ENCODE measurements at regions not wholly inside any gene's neighbourhood (a gene's known extent, or its start where the extent isn't known, plus 50 kb on each side); places are given as distances from the start of the nearest gene placed in this dataset.

GRCh38 chr18:39184176-39184575, 1618.6 kb upstream of the CELF4 start:
- no peaks in the 10 kb centered on the region for H3K4me1 ChIP-seq (ENCODE audit: insufficient read depth, insufficient read length)
- no peaks in the 10 kb centered on the region for H3K36me3 ChIP-seq (ENCODE audit: insufficient read depth, insufficient read length, low read length)
- H3K9me3 ChIP-seq (ENCODE audit: insufficient read depth, low read length), result no peaks in the 10 kb centered on the region
- no peak for DNase-seq (ENCODE audit: low read depth, low spot score)
- no peak overlapping the region for H3K9ac ChIP-seq (ENCODE audit: insufficient read length, low read depth)
- TF ChIP-seq SUZ12 (IDR thresholded peaks at IDR 0.05; ENCODE audit: extremely low read depth, insufficient read depth, insufficient read length) (no peak), YY1 (IDR thresholded peaks at IDR 0.05; ENCODE audit: insufficient read depth, insufficient read length) (no peak), ZNF274 (IDR thresholded peaks at IDR 0.05; ENCODE audit: low read depth, low read length) (no peak)
- H3K27me3 ChIP-seq (ENCODE audit: insufficient read depth, insufficient read length), result no peaks in the 10 kb centered on the region
- no peak overlapping the region for H3K4me3 ChIP-seq (ENCODE audit: insufficient read length, low read depth)

- Histone ChIP-seq H3K9ac (ENCODE audit: insufficient read length, low read depth) (no peak overlapping the region), H3K9me3 (ENCODE audit: insufficient read depth, low read length) (no peaks in the 10 kb centered on the region), H3K36me3 (ENCODE audit: insufficient read depth, insufficient read length, low read length) (no peaks in the 10 kb centered on the region), H3K4me3 (ENCODE audit: insufficient read length, low read depth) (no peak overlapping the region), H3K4me1 (ENCODE audit: insufficient read depth, insufficient read length) (no peaks in the 10 kb centered on the region), H3K27me3 (ENCODE audit: insufficient read depth, insufficient read length) (no peaks in the 10 kb centered on the region)
- TF ChIP-seq SUZ12 (IDR thresholded peaks at IDR 0.05; ENCODE audit: extremely low read depth, insufficient read depth, insufficient read length) (no peak), ZNF274 (IDR thresholded peaks at IDR 0.05; ENCODE audit: low read depth, low read length) (no peak), YY1 (IDR thresholded peaks at IDR 0.05; ENCODE audit: insufficient read depth, insufficient read length) (no peak)
- no peak for DNase-seq (ENCODE audit: low read depth, low spot score)
Observed at GRCh38 chr18:39178166-39178565, 1612.6 kb upstream of the CELF4 start.

GRCh38 chr18:39172695-39173421, 1607.3 kb upstream of the CELF4 start:
- no peaks in the 10 kb centered on the region for H3K36me3 ChIP-seq (ENCODE audit: insufficient read depth, insufficient read length, low read length)
- no peak for DNase-seq (ENCODE audit: low read depth, low spot score)
- H3K4me3 ChIP-seq (ENCODE audit: insufficient read length, low read depth), result no peak overlapping the region
- no peaks in the 10 kb centered on the region for H3K4me1 ChIP-seq (ENCODE audit: insufficient read depth, insufficient read length)
- TF ChIP-seq YY1 (IDR thresholded peaks at IDR 0.05; ENCODE audit: insufficient read depth, insufficient read length) (no peak), ZNF274 (IDR thresholded peaks at IDR 0.05; ENCODE audit: low read depth, low read length) (no peak), SUZ12 (IDR thresholded peaks at IDR 0.05; ENCODE audit: extremely low read depth, insufficient read depth, insufficient read length) (no peak)
- no peak overlapping the region for H3K9ac ChIP-seq (ENCODE audit: insufficient read length, low read depth)
- H3K27me3 ChIP-seq (ENCODE audit: insufficient read depth, insufficient read length), result no peaks in the 10 kb centered on the region
- no peaks in the 10 kb centered on the region for H3K9me3 ChIP-seq (ENCODE audit: insufficient read depth, low read length)

GRCh38 chr18:39168723-39169122, 1603.1 kb upstream of the CELF4 start:
- Histone ChIP-seq H3K9ac (ENCODE audit: insufficient read length, low read depth) (no peak overlapping the region), H3K36me3 (ENCODE audit: insufficient read depth, insufficient read length, low read length) (no peaks in the 10 kb centered on the region), H3K9me3 (ENCODE audit: insufficient read depth, low read length) (no peaks in the 10 kb centered on the region), H3K27me3 (ENCODE audit: insufficient read depth, insufficient read length) (no peaks in the 10 kb centered on the region), H3K4me3 (ENCODE audit: insufficient read length, low read depth) (no peak overlapping the region), H3K4me1 (ENCODE audit: insufficient read depth, insufficient read length) (no peaks in the 10 kb centered on the region)
- DNase-seq (ENCODE audit: low read depth, low spot score), result no peak
- TF ChIP-seq SUZ12 (IDR thresholded peaks at IDR 0.05; ENCODE audit: extremely low read depth, insufficient read depth, insufficient read length) (no peak), ZNF274 (IDR thresholded peaks at IDR 0.05; ENCODE audit: low read depth, low read length) (no peak), YY1 (IDR thresholded peaks at IDR 0.05; ENCODE audit: insufficient read depth, insufficient read length) (no peak)

- H3K4me3 ChIP-seq (ENCODE audit: insufficient read length, low read depth), result no peak overlapping the region
- no peaks in the 10 kb centered on the region for H3K4me1 ChIP-seq (ENCODE audit: insufficient read depth, insufficient read length)
- H3K36me3 ChIP-seq (ENCODE audit: insufficient read depth, insufficient read length, low read length), result no peaks in the 10 kb centered on the region
- no peak for TF ChIP-seq YY1 (IDR thresholded peaks at IDR 0.05; ENCODE audit: insufficient read depth, insufficient read length)
- TF ChIP-seq SUZ12 (IDR thresholded peaks at IDR 0.05; ENCODE audit: extremely low read depth, insufficient read depth, insufficient read length), result no peak
- TF ChIP-seq ZNF274 (IDR thresholded peaks at IDR 0.05; ENCODE audit: low read depth, low read length), result no peak
- no peak for DNase-seq (ENCODE audit: low read depth, low spot score)
- H3K27me3 ChIP-seq (ENCODE audit: insufficient read depth, insufficient read length), result no peaks in the 10 kb centered on the region
- no peak overlapping the region for H3K9ac ChIP-seq (ENCODE audit: insufficient read length, low read depth)
- H3K9me3 ChIP-seq (ENCODE audit: insufficient read depth, low read length), result no peaks in the 10 kb centered on the region
Observed at GRCh38 chr18:39167990-39168389, 1602.4 kb upstream of the CELF4 start.

- Histone ChIP-seq H3K4me3 (ENCODE audit: insufficient read length, low read depth) (no peak overlapping the region), H3K9ac (ENCODE audit: insufficient read length, low read depth) (no peak overlapping the region), H3K9me3 (ENCODE audit: insufficient read depth, low read length) (no peaks in the 10 kb centered on the region), H3K4me1 (ENCODE audit: insufficient read depth, insufficient read length) (no peaks in the 10 kb centered on the region), H3K27me3 (ENCODE audit: insufficient read depth, insufficient read length) (no peaks in the 10 kb centered on the region), H3K36me3 (ENCODE audit: insufficient read depth, insufficient read length, low read length) (no peaks in the 10 kb centered on the region)
- no peak for DNase-seq (ENCODE audit: low read depth, low spot score)
- no peak for TF ChIP-seq SUZ12 (IDR thresholded peaks at IDR 0.05; ENCODE audit: extremely low read depth, insufficient read depth, insufficient read length)
- TF ChIP-seq ZNF274 (IDR thresholded peaks at IDR 0.05; ENCODE audit: low read depth, low read length), result no peak
- TF ChIP-seq YY1 (IDR thresholded peaks at IDR 0.05; ENCODE audit: insufficient read depth, insufficient read length), result no peak
Observed at GRCh38 chr18:39166776-39167175, 1601.2 kb upstream of the CELF4 start.

GRCh38 chr18:39162013-39162827, 1596.6 kb upstream of the CELF4 start:
- H3K27me3 ChIP-seq (ENCODE audit: insufficient read depth, insufficient read length), result no peaks in the 10 kb centered on the region
- DNase-seq (ENCODE audit: low read depth, low spot score), result no peak
- no peaks in the 10 kb centered on the region for H3K4me1 ChIP-seq (ENCODE audit: insufficient read depth, insufficient read length)
- H3K4me3 ChIP-seq (ENCODE audit: insufficient read length, low read depth), result no peak overlapping the region
- TF ChIP-seq SUZ12 (IDR thresholded peaks at IDR 0.05; ENCODE audit: extremely low read depth, insufficient read depth, insufficient read length), result no peak
- TF ChIP-seq ZNF274 (IDR thresholded peaks at IDR 0.05; ENCODE audit: low read depth, low read length), result no peak
- no peak for TF ChIP-seq YY1 (IDR thresholded peaks at IDR 0.05; ENCODE audit: insufficient read depth, insufficient read length)
- no peaks in the 10 kb centered on the region for H3K36me3 ChIP-seq (ENCODE audit: insufficient read depth, insufficient read length, low read length)
- no peaks in the 10 kb centered on the region for H3K9me3 ChIP-seq (ENCODE audit: insufficient read depth, low read length)
- H3K9ac ChIP-seq (ENCODE audit: insufficient read length, low read depth), result no peak overlapping the region

Data from NT2/D1 (cell line).